Kasumi-1 (cell line): ENCODE measurements at regions not wholly inside any gene's neighbourhood (a gene's known extent, or its start where the extent isn't known, plus 50 kb on each side); places are given as distances from the start of the nearest gene placed in this dataset.
"Not testable (repeated sequence)": the region's sequence is repeated elsewhere in the genome, so short reads cannot be mapped to it uniquely, and the experiment has no call there.

Experiments used
- DNase-seq, 2 experiments: peaks; one replicate each; lab custom pipeline; 2025; lab: John Stamatoyannopoulos, UW

DNA sequence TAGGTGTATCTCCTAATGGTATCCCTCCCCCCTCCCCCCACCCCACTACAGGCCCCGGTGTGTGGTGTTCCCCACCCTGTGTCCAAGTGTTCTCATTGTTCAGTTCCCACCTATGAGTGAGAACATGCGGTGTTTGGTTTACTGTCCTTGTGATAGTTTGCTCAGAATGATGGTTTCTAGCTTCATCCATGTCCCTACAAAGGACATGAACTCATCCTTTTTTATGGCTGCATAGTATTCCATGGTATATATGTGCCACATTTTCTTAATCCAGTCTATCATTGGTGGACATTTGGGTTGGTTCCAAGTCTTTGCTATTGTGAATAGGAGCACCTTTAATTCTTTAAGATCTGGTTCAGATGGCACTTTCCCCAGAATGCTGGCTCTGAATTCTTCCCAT lies 58.5 kb upstream of the PTGFRN start:
- DNase-seq: not testable (repeated sequence)

DNA sequence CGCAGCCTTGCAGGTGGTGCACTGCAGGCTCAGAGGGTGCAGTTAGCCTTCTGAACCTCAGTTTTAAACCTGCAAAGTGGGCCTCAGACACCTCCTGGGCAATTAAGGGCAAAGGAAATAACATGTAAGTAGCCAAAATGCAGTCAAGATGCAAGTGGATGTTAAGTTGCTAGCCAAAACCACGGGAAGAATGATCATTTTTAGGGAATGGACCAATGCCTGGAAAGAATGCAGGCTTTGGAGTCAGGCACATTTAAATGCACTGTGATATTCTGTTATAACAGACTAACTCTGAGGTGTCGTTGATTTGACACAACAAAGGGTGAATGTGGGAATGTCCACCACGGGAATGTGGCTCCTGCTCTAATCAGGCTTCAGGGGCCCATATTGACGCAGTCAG lies 57.9 kb upstream of the PTGFRN start:
- no peak for DNase-seq

DNA sequence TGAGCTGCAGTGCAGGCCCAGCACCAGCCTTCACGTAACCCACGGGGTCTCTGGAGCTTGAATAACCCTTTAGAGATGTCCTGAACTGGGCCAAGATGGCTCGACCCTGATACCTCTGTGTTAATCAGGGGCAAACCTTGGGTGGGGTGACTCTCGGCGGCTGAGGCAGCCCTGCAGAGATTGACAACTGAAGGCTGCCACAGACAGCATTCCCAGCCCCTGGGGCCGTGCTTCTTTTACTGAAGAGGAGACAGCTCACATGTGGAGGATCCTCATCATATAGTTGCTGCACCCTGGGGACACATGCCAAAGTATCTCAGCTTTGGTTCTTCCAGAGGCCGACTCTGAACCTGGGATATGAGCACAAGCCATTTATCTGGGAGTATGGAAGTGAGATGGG lies 57.3 kb upstream of the PTGFRN start:
- no peak for DNase-seq

DNA sequence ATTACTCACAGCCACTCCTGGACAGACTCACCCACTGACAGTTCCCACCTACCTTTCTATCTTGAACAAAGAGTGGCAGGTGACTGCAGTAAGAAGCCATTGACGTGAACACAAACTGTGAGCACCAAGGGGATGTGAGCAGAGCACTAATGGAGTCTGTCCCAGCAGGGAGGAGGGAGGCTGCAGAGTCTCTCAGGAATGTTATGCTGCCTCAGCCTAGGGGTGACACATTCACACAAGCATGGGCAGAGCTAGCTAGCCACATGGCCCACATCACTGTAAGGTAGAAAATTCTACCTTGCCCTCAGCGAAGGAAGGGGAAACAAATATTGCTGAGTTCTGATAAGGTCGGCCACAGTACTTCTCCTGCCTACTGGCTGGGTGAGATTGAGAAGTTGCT lies 56.8 kb upstream of the PTGFRN start:
- no peak for DNase-seq

DNA sequence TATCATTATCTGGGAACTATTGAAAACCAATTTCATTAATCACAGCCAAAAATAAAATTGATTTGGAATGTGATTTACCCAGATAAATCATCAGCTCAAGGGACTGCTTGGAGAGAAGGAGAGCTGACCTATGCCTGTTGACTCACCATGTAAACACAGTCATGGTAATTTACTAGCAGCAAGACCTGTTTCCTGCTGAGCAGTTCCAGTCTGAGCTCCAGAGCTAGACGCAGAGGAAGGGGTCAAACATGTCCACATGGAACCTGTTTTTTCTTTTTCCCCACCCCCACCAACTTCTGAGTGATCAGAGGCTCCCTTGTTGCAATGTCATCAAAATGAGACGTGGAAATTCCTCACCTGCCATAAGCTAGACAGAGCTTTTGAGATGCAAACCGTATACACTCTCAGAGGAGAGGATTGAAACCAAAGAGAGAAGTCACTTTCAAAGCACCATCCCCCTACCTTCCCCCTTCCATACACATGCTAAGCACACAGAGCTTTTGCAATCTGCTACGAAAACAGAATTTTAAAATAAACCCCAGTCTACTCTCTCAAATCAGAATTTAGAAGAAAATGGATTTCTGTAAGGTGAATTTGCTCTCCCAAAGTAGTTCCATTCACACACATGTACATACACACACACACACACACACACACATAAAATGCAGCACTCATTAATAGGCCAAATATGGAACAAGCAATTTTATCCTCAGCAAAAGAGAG lies 55.9 kb upstream of the PTGFRN start:
- DNase-seq: no peak

DNA sequence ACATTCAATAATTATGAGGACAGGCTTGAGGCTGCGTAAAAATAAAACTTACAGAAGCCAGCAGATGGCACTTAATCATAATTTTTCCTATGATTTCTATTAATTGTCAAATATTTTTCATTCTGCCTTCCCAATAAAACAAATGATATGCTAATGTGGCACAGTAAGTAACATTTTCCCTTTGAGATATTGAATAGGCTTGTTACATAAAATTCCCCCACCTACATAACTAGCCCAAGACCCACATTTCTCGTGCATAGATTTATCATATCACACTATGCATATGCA lies 55.4 kb upstream of the PTGFRN start:
- DNase-seq: peak in 1 of 2 experiments; percentile 8

DNA sequence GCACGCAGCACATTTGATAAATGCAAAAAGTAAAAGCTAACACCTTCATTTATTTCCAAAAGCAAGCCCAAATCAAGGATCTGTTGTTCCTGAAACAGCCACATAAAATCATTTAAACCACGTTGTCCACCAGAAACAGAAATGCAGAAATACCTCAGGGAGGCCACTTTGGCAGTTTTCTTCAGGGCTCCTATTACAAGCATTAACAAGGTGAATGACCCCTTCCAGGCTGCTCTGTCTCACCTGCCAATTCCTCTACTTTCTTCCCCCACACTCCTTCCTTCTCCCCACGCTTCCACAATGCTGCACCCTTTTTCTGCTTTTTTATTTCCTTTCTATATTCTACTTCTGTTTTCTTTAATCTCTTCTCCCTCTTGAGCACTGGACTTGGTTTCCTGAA lies 55.0 kb upstream of the PTGFRN start:
- DNase-seq: no peak

DNA sequence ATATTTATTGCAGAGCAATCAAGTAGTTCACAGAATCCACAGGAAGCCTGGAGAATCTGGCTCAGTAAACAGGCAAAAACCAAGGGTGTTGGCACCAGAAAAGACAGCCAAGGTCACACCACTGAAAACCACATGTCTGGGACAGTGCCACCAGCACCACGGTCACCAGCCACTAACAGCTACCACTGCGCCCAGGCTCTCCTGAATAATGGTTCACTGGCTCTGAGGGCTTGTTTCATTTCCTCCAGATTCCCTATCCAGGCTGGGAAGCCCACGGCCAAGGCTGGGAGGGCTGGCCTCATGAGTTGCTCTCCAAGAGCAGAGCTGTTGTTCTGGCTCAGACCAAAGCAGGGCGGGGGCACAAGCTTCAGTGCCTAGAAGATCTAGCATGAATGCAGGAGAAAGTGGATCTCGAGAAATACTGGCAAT lies 54.5 kb upstream of the PTGFRN start:
- no peak for DNase-seq

DNA sequence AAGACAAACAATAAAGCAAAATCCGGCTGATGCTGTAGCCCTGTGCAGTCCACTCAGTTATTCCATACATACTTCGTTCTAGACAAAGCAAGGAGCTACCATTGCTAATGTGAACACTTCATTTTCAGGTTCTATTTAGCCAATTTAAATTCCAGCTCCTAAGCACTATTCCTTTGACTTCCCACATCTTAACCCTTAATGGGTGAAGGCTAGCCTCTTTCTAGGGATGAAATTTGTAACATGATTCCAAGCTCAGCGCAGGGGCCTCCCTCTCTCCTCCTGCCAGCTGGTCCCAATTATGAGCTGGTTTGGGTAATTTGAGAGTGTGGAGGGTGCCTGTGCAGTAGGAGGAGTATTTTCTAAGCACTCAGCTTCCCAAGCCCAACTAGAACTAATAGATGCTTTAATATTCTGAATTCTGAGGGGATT lies 53.9 kb upstream of the PTGFRN start:
- no peak for DNase-seq

DNA sequence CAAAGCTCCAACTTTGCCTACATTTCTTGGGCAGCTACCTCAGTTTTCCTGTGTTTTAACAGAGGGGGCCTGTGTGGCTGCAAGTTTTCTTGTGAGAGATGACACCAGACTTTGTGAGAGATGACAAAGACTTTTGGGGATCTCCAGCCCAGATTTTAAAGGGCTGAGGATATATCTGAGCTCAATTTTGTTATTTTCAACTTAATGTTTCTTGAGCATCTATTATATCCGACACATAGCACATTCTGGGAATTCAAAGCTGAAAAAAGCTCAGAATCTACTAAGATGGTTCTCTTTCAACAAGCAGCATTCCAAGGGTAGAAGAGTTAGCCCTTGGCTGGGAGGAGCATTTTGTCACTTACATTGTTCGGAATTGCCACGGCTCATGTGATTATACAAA lies 53.4 kb upstream of the PTGFRN start:
- DNase-seq: no peak

DNA sequence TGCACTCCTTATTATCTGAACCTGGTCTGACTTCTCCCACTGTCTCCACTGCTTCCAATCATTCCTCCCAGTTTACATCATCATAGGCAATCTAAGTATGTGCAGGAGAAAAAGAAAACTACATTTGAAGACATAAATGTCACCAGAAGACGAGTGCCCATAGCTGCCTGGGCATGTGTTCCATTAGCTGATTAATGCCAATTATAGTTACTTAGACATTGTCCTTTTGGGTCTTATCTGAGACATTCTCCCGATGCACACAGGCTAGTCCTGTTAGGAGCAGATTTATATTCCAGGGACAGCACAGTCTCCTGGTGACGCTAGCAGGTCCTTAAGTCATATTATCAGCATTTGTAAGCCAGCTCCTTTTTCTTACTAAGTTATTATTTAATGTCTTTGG lies 52.6 kb upstream of the PTGFRN start:
- no peak for DNase-seq
